ENCODE measurements at regions not wholly inside any gene's neighbourhood (a gene's known extent, or its start where the extent isn't known, plus 50 kb on each side); places are given as distances from the start of the nearest gene placed in this dataset.
"Not testable (repeated sequence)": the region's sequence is repeated elsewhere in the genome, so short reads cannot be mapped to it uniquely, and the experiment has no call there.

GRCh38 chr15:99788156-99788555 is 54.9 kb upstream of the LYSMD4 start:
- H3K27me3 ChIP-seq (ENCODE audit: control insufficient read depth, insufficient read depth, low read length): no peaks in the 10 kb centered on the region
- no peak overlapping the region for H3K4me3 ChIP-seq (ENCODE audit: low read depth, low read length)
- no peak for DNase-seq (ENCODE audit: low read depth)
- H3K36me3 ChIP-seq (ENCODE audit: control insufficient read depth, insufficient read depth, low read length): no peaks in the 10 kb centered on the region
- no peak for TF ChIP-seq CTCF (IDR thresholded peaks at IDR 0.05; ENCODE audit: insufficient read depth, low read length, poor library complexity, severe bottlenecking)

GRCh38 chr15:99784800-99785199 is 51.6 kb upstream of the LYSMD4 start:
- not testable (repeated sequence) for H3K27me3 ChIP-seq (ENCODE audit: control insufficient read depth, insufficient read depth, low read length); H3K4me3 ChIP-seq (ENCODE audit: low read depth, low read length); DNase-seq (ENCODE audit: low read depth); H3K36me3 ChIP-seq (ENCODE audit: control insufficient read depth, insufficient read depth, low read length)

GRCh38 chr15:99783918-99784619 is 50.8 kb upstream of the LYSMD4 start:
- H3K36me3 ChIP-seq (ENCODE audit: control insufficient read depth, insufficient read depth, low read length); H3K27me3 ChIP-seq (ENCODE audit: control insufficient read depth, insufficient read depth, low read length); H3K4me3 ChIP-seq (ENCODE audit: low read depth, low read length); DNase-seq (ENCODE audit: low read depth): not testable (repeated sequence)

Data from kidney epithelial cell (primary cell).